Effector memory CD4-positive, alpha-beta T cell (primary cell): ENCODE measurements at regions not wholly inside any gene's neighbourhood (a gene's known extent, or its start where the extent isn't known, plus 50 kb on each side); places are given as distances from the start of the nearest gene placed in this dataset.

Experiments
- DNase-seq, 3 donors: peaks; one replicate each; pipeline ENCODE4 v3.0.0-alpha.2; 2020
- H3K27ac ChIP-seq: 2 replicates; pipeline ENCODE4 v1.7.0; 2013; ENCODE audit warnings: mild to moderate bottlenecking, low read length, moderate library complexity; ENCODE audit not compliant: insufficient read depth, poor library complexity, severe bottlenecking
- H3K27me3 ChIP-seq: replicated peaks from 2 replicates; pipeline ENCODE4 v1.7.0; 2013; ENCODE audit warnings: mild to moderate bottlenecking, low read length; ENCODE audit not compliant: insufficient read depth, control insufficient read depth, poor library complexity, severe bottlenecking
- H3K36me3 ChIP-seq: 2 replicates; pipeline ENCODE4 v1.7.0; 2013; ENCODE audit warnings: mild to moderate bottlenecking, low read length, moderate library complexity; ENCODE audit not compliant: control insufficient read depth, insufficient read depth
- H3K4me1 ChIP-seq: 2 replicates; pipeline ENCODE4 v1.7.0; 2013; ENCODE audit warnings: low read length, mild to moderate bottlenecking; ENCODE audit not compliant: control insufficient read depth, insufficient read depth, poor library complexity, severe bottlenecking
- H3K4me3 ChIP-seq: 2 replicates; pipeline ENCODE4 v1.7.0; 2013; ENCODE audit warnings: low read length, low read depth, mild to moderate bottlenecking; ENCODE audit not compliant: insufficient read depth, poor library complexity, severe bottlenecking
- H3K9me3 ChIP-seq: 2 replicates; pipeline ENCODE4 v1.7.0; 2013; ENCODE audit warnings: mild to moderate bottlenecking, low read length, moderate library complexity; ENCODE audit not compliant: control insufficient read depth

- Histone ChIP-seq H3K36me3 (no peaks in the 10 kb centered on the region), H3K4me1 (no peaks in the 10 kb centered on the region), H3K27me3 (no peaks in the 10 kb centered on the region), H3K9me3 (no peaks in the 10 kb centered on the region), H3K4me3 (no peak overlapping the region), H3K27ac (no peak overlapping the region)
- no peak for DNase-seq
Measured at GRCh38 chr3:117526470-117527079, 817.0 kb downstream of the TUSC7 start.

GRCh38 chr3:117527346-117527745 lies 817.8 kb downstream of the TUSC7 start:
- no peaks in the 10 kb centered on the region for H3K9me3 ChIP-seq
- no peak for DNase-seq
- H3K4me1 ChIP-seq, result no peaks in the 10 kb centered on the region
- H3K27me3 ChIP-seq, result no peaks in the 10 kb centered on the region
- H3K4me3 ChIP-seq, result no peak overlapping the region
- H3K36me3 ChIP-seq, result no peaks in the 10 kb centered on the region
- no peak overlapping the region for H3K27ac ChIP-seq

GRCh38 chr3:117528688-117529087 lies 819.1 kb downstream of the TUSC7 start:
- Histone ChIP-seq H3K27ac (no peak overlapping the region), H3K36me3 (no peaks in the 10 kb centered on the region), H3K27me3 (no peaks in the 10 kb centered on the region), H3K9me3 (no peaks in the 10 kb centered on the region), H3K4me1 (no peaks in the 10 kb centered on the region), H3K4me3 (no peak overlapping the region)
- no peak for DNase-seq

GRCh38 chr3:117531078-117531767 lies 821.6 kb downstream of the TUSC7 start:
- Histone ChIP-seq H3K27me3 (no peaks in the 10 kb centered on the region), H3K4me1 (no peaks in the 10 kb centered on the region), H3K36me3 (no peaks in the 10 kb centered on the region), H3K4me3 (no peak overlapping the region), H3K9me3 (no peaks in the 10 kb centered on the region), H3K27ac (no peak overlapping the region)
- no peak for DNase-seq

DNA sequence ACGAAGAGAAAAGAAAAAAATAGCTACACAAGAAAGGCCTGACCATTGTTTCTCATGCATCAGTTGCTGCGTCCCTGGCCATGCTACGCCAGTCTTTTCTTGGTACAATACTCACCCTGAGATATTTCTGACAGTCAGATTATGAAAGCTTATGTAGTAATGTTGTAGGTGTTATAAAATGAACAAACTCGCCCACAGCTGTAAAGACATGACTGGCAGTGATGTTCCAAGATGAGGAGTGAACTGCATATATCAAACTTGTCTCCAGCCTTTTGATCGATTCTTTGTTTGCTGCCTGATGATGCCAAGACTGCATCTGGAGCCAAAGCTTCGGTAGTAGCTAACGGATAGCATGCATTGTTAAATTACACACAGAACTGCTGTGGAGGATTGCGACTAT lies 822.7 kb downstream of the TUSC7 start:
- Histone ChIP-seq H3K27me3 (no peaks in the 10 kb centered on the region), H3K36me3 (no peaks in the 10 kb centered on the region), H3K9me3 (no peaks in the 10 kb centered on the region), H3K27ac (no peak overlapping the region), H3K4me3 (no peak overlapping the region), H3K4me1 (no peaks in the 10 kb centered on the region)
- DNase-seq, result no peak

DNA sequence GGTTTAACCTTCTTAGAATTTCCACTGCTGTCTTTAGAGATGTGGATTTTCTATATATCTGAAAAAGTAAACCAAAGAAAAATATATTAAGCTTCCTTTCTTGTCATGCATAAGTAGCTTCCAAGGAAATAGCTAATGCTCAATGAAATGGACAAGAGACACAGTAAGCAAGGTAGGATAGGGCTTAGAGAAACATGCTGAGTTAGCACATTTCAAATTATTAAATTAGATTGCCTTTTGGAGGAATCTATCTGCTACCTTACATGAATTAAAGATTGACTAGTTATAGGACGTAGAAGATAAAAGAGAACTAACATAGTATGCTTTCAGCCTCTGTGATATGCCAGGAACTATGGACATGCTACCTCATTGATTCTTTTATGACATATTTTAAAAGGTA lies 824.6 kb downstream of the TUSC7 start:
- H3K4me3 ChIP-seq, result no peak overlapping the region

GRCh38 chr3:117536006-117536405 lies 826.4 kb downstream of the TUSC7 start:
- Histone ChIP-seq H3K27me3 (no peaks in the 10 kb centered on the region), H3K4me3 (no peak overlapping the region), H3K4me1 (no peaks in the 10 kb centered on the region), H3K9me3 (no peaks in the 10 kb centered on the region), H3K36me3 (no peaks in the 10 kb centered on the region), H3K27ac (no peak overlapping the region)
- no peak for DNase-seq

More for the DNA sequence above, 824.6 kb downstream of the TUSC7 start:
- no peaks in the 10 kb centered on the region for H3K4me1 ChIP-seq
- no peak for DNase-seq
- H3K27me3 ChIP-seq, result no peaks in the 10 kb centered on the region
- H3K27ac ChIP-seq, result no peak overlapping the region
- H3K36me3 ChIP-seq, result no peaks in the 10 kb centered on the region
- H3K9me3 ChIP-seq, result no peaks in the 10 kb centered on the region

GRCh38 chr3:117537949-117538348 lies 828.4 kb downstream of the TUSC7 start:
- H3K9me3 ChIP-seq, result no peaks in the 10 kb centered on the region
- no peak overlapping the region for H3K4me3 ChIP-seq
- H3K27me3 ChIP-seq, result no peaks in the 10 kb centered on the region
- DNase-seq, result no peak
- no peaks in the 10 kb centered on the region for H3K4me1 ChIP-seq
- no peaks in the 10 kb centered on the region for H3K36me3 ChIP-seq
- H3K27ac ChIP-seq, result no peak overlapping the region

GRCh38 chr3:117539729-117540128 lies 830.1 kb downstream of the TUSC7 start:
- Histone ChIP-seq H3K4me3 (no peak overlapping the region), H3K27me3 (no peaks in the 10 kb centered on the region), H3K36me3 (no peaks in the 10 kb centered on the region), H3K9me3 (no peaks in the 10 kb centered on the region), H3K27ac (no peak overlapping the region), H3K4me1 (no peaks in the 10 kb centered on the region)
- no peak for DNase-seq

- Histone ChIP-seq H3K4me1 (no peaks in the 10 kb centered on the region), H3K36me3 (no peaks in the 10 kb centered on the region)
- DNase-seq, result no peak
Measured at GRCh38 chr3:117540597-117540996, 831.0 kb downstream of the TUSC7 start.

More at GRCh38 chr3:117540597-117540996, 831.0 kb downstream of the TUSC7 start:
- Histone ChIP-seq H3K9me3 (no peaks in the 10 kb centered on the region), H3K27ac (no peak overlapping the region), H3K4me3 (no peak overlapping the region), H3K27me3 (no peaks in the 10 kb centered on the region)
